IPS-NIHi7 (cell line): ENCODE measurements at regions not wholly inside any gene's neighbourhood (a gene's known extent, or its start where the extent isn't known, plus 50 kb on each side); places are given as distances from the start of the nearest gene placed in this dataset.
"Not testable (repeated sequence)": the region's sequence is repeated elsewhere in the genome, so short reads cannot be mapped to it uniquely, and the experiment has no call there.

Source experiments
- DNase-seq: peaks from one replicate; pipeline ENCODE4 v3.0.0; 2012; ENCODE audit warnings: mixed read lengths; ENCODE audit errors: extremely low spot score

GRCh38 chrX:134045372-134045771, 60.0 kb upstream of the GPC3 start:
- not testable (repeated sequence) for DNase-seq

GRCh38 chrX:134067107-134067506, 81.7 kb upstream of the GPC3 start:
- DNase-seq, result not testable (repeated sequence)

GRCh38 chrX:134071899-134072298, 86.5 kb upstream of the GPC3 start:
- DNase-seq, result not testable (repeated sequence)

GRCh38 chrX:134073341-134073740, 87.9 kb upstream of the GPC3 start:
- no peak for DNase-seq

GRCh38 chrX:134074151-134074550, 88.8 kb upstream of the GPC3 start:
- no peak for DNase-seq

- no peak for DNase-seq
These were observed 90.7 kb upstream of the GPC3 start for GRCh38 chrX:134075894-134076718.

- no peak for DNase-seq
These were observed 110.0 kb upstream of the GPC3 start for GRCh38 chrX:134095366-134095765.

- no peak for DNase-seq
These were observed 116.2 kb upstream of the GPC3 start for GRCh38 chrX:134101636-134102035.

GRCh38 chrX:134115270-134115669, 121.7 kb upstream of the CCDC160 start:
- DNase-seq, result no peak

- no peak for DNase-seq
These were observed 99.6 kb upstream of the CCDC160 start for GRCh38 chrX:134137341-134137740.

GRCh38 chrX:134139090-134139489, 97.9 kb upstream of the CCDC160 start:
- DNase-seq, result no peak

GRCh38 chrX:134144231-134144630, 92.8 kb upstream of the CCDC160 start:
- peak; percentile 45 for DNase-seq

GRCh38 chrX:134146493-134146892, 90.5 kb upstream of the CCDC160 start:
- no peak for DNase-seq

GRCh38 chrX:134148172-134148692, 88.8 kb upstream of the CCDC160 start:
- no peak for DNase-seq

GRCh38 chrX:134158821-134159512, 78.0 kb upstream of the CCDC160 start:
- no peak for DNase-seq

- no peak for DNase-seq
These were observed 75.8 kb upstream of the CCDC160 start for GRCh38 chrX:134161162-134161561.

GRCh38 chrX:134162032-134162431, 75.0 kb upstream of the CCDC160 start:
- no peak for DNase-seq

GRCh38 chrX:134163836-134164235, 73.1 kb upstream of the CCDC160 start:
- DNase-seq, result no peak

GRCh38 chrX:134167591-134168203, 69.3 kb upstream of the CCDC160 start:
- DNase-seq, result no peak

- DNase-seq, result peak; percentile 42
These were observed 65.1 kb upstream of the CCDC160 start for GRCh38 chrX:134171661-134172587.

GRCh38 chrX:134172588-134173259, 64.3 kb upstream of the CCDC160 start:
- DNase-seq, result peak; percentile 20
